GM13977 (cell line): ENCODE measurements at regions not wholly inside any gene's neighbourhood (a gene's known extent, or its start where the extent isn't known, plus 50 kb on each side); places are given as distances from the start of the nearest gene placed in this dataset.
A peak's percentile ranks its signal among the peaks of the same experiment; 100 is the strongest.

ENCODE experiments used
- DNase-seq: peaks from one replicate; pipeline ENCODE4 v3.0.0; 2012; ENCODE audit warnings: low spot score
- CTCF ChIP-seq: IDR thresholded peaks from 2 replicates; pipeline ENCODE4 v1.5.1; 2012; ENCODE audit warnings: mild to moderate bottlenecking, control low read depth; ENCODE audit not compliant: insufficient read depth; ENCODE audit errors: extremely low read depth, missing control alignments
- in situ Hi-C: fragments of 300-500 bp; cut with MboI; formaldehyde crosslinking; loops from one replicate; pipeline ENCODE4 v1.12.0; 2022; ENCODE audit warnings: low sequenced_read_pairs, low pct_unique_long_range_greater_than_20kb, mixed read lengths, inconsistent platforms; ENCODE audit not compliant: unreplicated experiment

GRCh38 chr14:53286301-53286700, 133.2 kb upstream of the DDHD1 start:
- TF ChIP-seq CTCF, result no peak
- DNase-seq, result no peak
- in situ Hi-C loops, result no loop called here

GRCh38 chr14:53285821-53286220, 132.7 kb upstream of the DDHD1 start:
- TF ChIP-seq CTCF, result peak; percentile 12
- no peak for DNase-seq
- in situ Hi-C loops, result no loop called here

- in situ Hi-C loops, result no loop called here
- no peak for DNase-seq
- TF ChIP-seq CTCF, result no peak
These were observed 131.9 kb upstream of the DDHD1 start for GRCh38 chr14:53285064-53285463.

- in situ Hi-C loops, result no loop called here
These were observed 125.7 kb upstream of the DDHD1 start for GRCh38 chr14:53278602-53279506.

GRCh38 chr14:53273671-53274072, 120.5 kb upstream of the DDHD1 start:
- no peak for TF ChIP-seq CTCF
- in situ Hi-C loops, result no loop called here
- no peak for DNase-seq

More at GRCh38 chr14:53278602-53279506, 125.7 kb upstream of the DDHD1 start:
- no peak for TF ChIP-seq CTCF
- no peak for DNase-seq

GRCh38 chr14:53265025-53265424, 111.9 kb upstream of the DDHD1 start:
- TF ChIP-seq CTCF, result no peak
- in situ Hi-C loops, result no loop called here
- no peak for DNase-seq
